IPS-18a (cell line): ENCODE measurements at regions not wholly inside any gene's neighbourhood (a gene's known extent, or its start where the extent isn't known, plus 50 kb on each side); places are given as distances from the start of the nearest gene placed in this dataset.
"Not testable (repeated sequence)": the region's sequence is repeated elsewhere in the genome, so short reads cannot be mapped to it uniquely, and the experiment has no call there.

ENCODE experiments used
- H3K27ac ChIP-seq: one replicate; pipeline ENCODE4 v1.5.1; 2013; ENCODE audit warnings: low read length
- H3K27me3 ChIP-seq: one replicate; pipeline ENCODE4 v1.6.1; 2013; ENCODE audit warnings: mild to moderate bottlenecking, low read length; ENCODE audit not compliant: control insufficient read depth, insufficient read depth
- H3K36me3 ChIP-seq: one replicate; pipeline ENCODE4 v1.6.1; 2013; ENCODE audit warnings: low read depth, low read length; ENCODE audit not compliant: control insufficient read depth
- H3K4me1 ChIP-seq: one replicate; pipeline ENCODE4 v1.6.1; 2013; ENCODE audit warnings: low read depth, low read length; ENCODE audit not compliant: control insufficient read depth
- H3K4me3 ChIP-seq: one replicate; pipeline ENCODE4 v1.5.1; 2013; ENCODE audit warnings: low read length
- H3K9ac ChIP-seq: one replicate; pipeline ENCODE4 v1.6.1; 2013; ENCODE audit warnings: mild to moderate bottlenecking, low read length, moderate library complexity
- H3K9me3 ChIP-seq: one replicate; pipeline ENCODE4 v1.6.1; 2013; ENCODE audit warnings: low read depth, low read length; ENCODE audit not compliant: control insufficient read depth

GRCh38 chr6:168799067-168799466 is 358.1 kb downstream of the SMOC2 start:
- no peaks in the 10 kb centered on the region for H3K9me3 ChIP-seq
- H3K9ac ChIP-seq: no peak overlapping the region
- no peak overlapping the region for H3K4me3 ChIP-seq
- H3K27me3 ChIP-seq: no peaks in the 10 kb centered on the region
- H3K27ac ChIP-seq: no peak overlapping the region
- H3K36me3 ChIP-seq: no peaks in the 10 kb centered on the region
- no peaks in the 10 kb centered on the region for H3K4me1 ChIP-seq

GRCh38 chr6:168796106-168796505 is 355.1 kb downstream of the SMOC2 start:
- Histone ChIP-seq H3K27me3 (no peaks in the 10 kb centered on the region), H3K27ac (no peak overlapping the region), H3K4me1 (no peaks in the 10 kb centered on the region), H3K9me3 (no peaks in the 10 kb centered on the region), H3K36me3 (no peaks in the 10 kb centered on the region), H3K4me3 (no peak overlapping the region), H3K9ac (no peak overlapping the region)

- not testable (repeated sequence) for H3K36me3 ChIP-seq, H3K4me3 ChIP-seq, H3K4me1 ChIP-seq, H3K9ac ChIP-seq, H3K27ac ChIP-seq, H3K27me3 ChIP-seq, H3K9me3 ChIP-seq
Observed at GRCh38 chr6:168795611-168796010, 354.6 kb downstream of the SMOC2 start.

- no peak overlapping the region for H3K9ac ChIP-seq
- H3K4me1 ChIP-seq: no peaks in the 10 kb centered on the region
- H3K4me3 ChIP-seq: no peak overlapping the region
- no peaks in the 10 kb centered on the region for H3K9me3 ChIP-seq
- no peaks in the 10 kb centered on the region for H3K27me3 ChIP-seq
- H3K36me3 ChIP-seq: no peaks in the 10 kb centered on the region
- H3K27ac ChIP-seq: no peak overlapping the region
Observed at GRCh38 chr6:168794491-168794890, 353.5 kb downstream of the SMOC2 start.

DNA sequence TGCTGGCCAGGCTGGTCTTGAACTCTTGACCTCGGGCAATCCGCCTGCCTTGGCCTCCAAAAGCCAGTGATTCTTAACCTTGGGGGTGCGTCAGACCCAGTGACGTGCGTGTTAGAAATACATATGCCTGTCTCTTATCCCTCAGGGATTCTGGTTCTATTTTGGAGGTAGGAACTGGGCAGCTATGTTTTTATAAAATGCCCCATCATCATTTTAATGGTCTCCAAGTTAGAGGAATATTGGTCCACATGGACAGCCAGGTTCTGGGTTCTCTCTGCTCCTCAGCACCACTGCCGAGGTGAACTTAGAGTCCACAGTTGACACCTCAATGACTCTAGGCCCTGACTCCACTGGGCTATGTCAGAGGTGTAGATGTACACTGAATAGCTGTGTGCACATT is 352.7 kb downstream of the SMOC2 start:
- Histone ChIP-seq H3K27ac (no peak overlapping the region), H3K36me3 (no peaks in the 10 kb centered on the region), H3K9ac (no peak overlapping the region), H3K4me1 (no peaks in the 10 kb centered on the region), H3K27me3 (no peaks in the 10 kb centered on the region), H3K4me3 (no peak overlapping the region), H3K9me3 (no peaks in the 10 kb centered on the region)

- no peak overlapping the region for H3K4me3 ChIP-seq
- H3K27ac ChIP-seq: no peak overlapping the region
- H3K9ac ChIP-seq: no peak overlapping the region
- no peaks in the 10 kb centered on the region for H3K27me3 ChIP-seq
- no peaks in the 10 kb centered on the region for H3K9me3 ChIP-seq
- no peaks in the 10 kb centered on the region for H3K4me1 ChIP-seq
- no peaks in the 10 kb centered on the region for H3K36me3 ChIP-seq
Observed at GRCh38 chr6:168791917-168792316, 350.9 kb downstream of the SMOC2 start.

DNA sequence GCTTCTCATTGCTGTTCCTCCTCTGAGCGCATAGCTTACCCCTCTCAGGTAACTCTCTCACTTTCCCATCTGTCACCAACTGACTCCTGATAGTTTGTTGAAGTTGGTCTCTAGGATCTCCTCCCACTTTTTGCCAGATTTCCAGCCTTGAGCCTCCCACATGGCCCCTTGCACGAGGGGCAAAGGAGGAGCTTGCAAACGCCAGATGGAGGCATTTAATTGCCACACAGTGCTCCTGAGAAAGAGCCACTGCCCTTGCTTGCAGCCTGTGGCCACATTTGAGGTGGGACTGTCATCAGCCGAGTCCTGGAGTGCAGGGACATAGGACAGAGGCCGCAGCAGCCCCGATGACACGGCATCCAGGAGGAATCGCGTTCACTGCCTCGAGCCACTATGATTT is 348.7 kb downstream of the SMOC2 start:
- no peak overlapping the region for H3K9ac ChIP-seq

GRCh38 chr6:168785720-168786511 is 344.9 kb downstream of the SMOC2 start:
- Histone ChIP-seq H3K4me3 (no peak overlapping the region), H3K27ac (no peak overlapping the region), H3K9ac (no peak overlapping the region), H3K27me3 (no peaks in the 10 kb centered on the region), H3K36me3 (no peaks in the 10 kb centered on the region), H3K9me3 (no peaks in the 10 kb centered on the region), H3K4me1 (no peaks in the 10 kb centered on the region)

More for the DNA sequence above, 348.7 kb downstream of the SMOC2 start:
- Histone ChIP-seq H3K36me3 (no peaks in the 10 kb centered on the region), H3K4me1 (no peaks in the 10 kb centered on the region), H3K9me3 (no peaks in the 10 kb centered on the region), H3K27ac (no peak overlapping the region), H3K4me3 (no peak overlapping the region), H3K27me3 (no peaks in the 10 kb centered on the region)

DNA sequence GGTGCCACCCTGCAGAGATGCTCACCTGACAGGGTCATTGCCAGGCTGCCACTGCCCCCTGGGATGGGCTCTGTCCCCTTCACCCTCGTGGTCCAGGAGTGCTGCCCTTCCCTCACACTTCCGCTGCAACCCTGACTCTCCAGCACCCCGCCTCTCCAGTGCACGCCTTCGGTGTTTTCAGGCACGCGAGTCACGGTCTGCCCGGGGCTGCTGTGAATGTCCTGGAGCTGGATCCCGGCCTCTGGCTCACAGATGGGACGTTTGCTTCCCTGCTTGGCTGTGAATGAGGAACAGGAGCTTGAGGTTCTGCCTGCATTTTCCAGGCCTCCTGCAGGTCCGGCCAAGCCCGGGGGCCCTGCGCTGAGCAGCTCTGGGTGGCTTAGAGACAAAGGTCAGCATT is 343.4 kb downstream of the SMOC2 start:
- Histone ChIP-seq H3K27ac (no peak overlapping the region), H3K4me3 (no peak overlapping the region), H3K27me3 (no peaks in the 10 kb centered on the region), H3K36me3 (no peaks in the 10 kb centered on the region), H3K4me1 (no peaks in the 10 kb centered on the region), H3K9ac (no peak overlapping the region), H3K9me3 (no peaks in the 10 kb centered on the region)

DNA sequence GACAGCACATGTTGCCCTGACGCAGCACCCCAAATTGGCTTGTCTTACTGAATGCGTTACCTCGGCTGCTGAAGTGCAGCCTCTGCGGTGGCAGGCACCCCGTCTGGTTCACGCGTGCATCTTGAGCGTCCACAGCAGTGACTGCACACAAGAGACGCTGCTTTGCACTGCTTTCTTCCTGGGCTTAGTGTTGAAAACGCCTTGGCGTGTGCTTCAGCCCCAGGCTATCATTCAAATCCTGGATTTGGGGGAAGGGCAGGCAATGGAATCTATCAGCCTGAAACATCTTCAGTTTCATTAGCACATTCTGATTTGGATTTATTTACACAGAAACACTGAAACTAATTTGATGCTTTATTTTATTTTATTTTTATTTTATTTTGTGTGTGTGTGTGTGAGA is 342.7 kb downstream of the SMOC2 start:
- no peaks in the 10 kb centered on the region for H3K4me1 ChIP-seq

GRCh38 chr6:168782187-168782751 is 341.3 kb downstream of the SMOC2 start:
- Histone ChIP-seq H3K27ac (no peak overlapping the region), H3K9ac (no peak overlapping the region), H3K36me3 (no peaks in the 10 kb centered on the region), H3K9me3 (no peaks in the 10 kb centered on the region), H3K27me3 (no peaks in the 10 kb centered on the region), H3K4me3 (no peak overlapping the region), H3K4me1 (no peaks in the 10 kb centered on the region)

More for the DNA sequence above, 342.7 kb downstream of the SMOC2 start:
- H3K36me3 ChIP-seq: no peaks in the 10 kb centered on the region
- H3K9me3 ChIP-seq: no peaks in the 10 kb centered on the region
- no peaks in the 10 kb centered on the region for H3K27me3 ChIP-seq
- H3K27ac ChIP-seq: no peak overlapping the region
- H3K9ac ChIP-seq: no peak overlapping the region
- no peak overlapping the region for H3K4me3 ChIP-seq

GRCh38 chr6:168778201-168778600 is 337.2 kb downstream of the SMOC2 start:
- no peaks in the 10 kb centered on the region for H3K4me1 ChIP-seq
- H3K27ac ChIP-seq: no peak overlapping the region
- no peak overlapping the region for H3K9ac ChIP-seq
- H3K4me3 ChIP-seq: no peak overlapping the region
- H3K36me3 ChIP-seq: no peaks in the 10 kb centered on the region
- H3K9me3 ChIP-seq: peaks cover 13% of the 10 kb centered on the region
- H3K27me3 ChIP-seq: no peaks in the 10 kb centered on the region
